Ovary (tissue), 7 donors: ENCODE measurements at regions not wholly inside any gene's neighbourhood (a gene's known extent, or its start where the extent isn't known, plus 50 kb on each side); places are given as distances from the start of the nearest gene placed in this dataset.

ENCODE experiments used
- DNase-seq, 5 donors: peaks; one replicate each; pipeline ENCODE4 v3.0.0-alpha.2; 2019 to 2020
- H3K27ac ChIP-seq, 2 donors: fragments of 200-600 bp; one replicate each; pipeline versions ENCODE4 v1.5.1 to v1.8.0; 2019 to 2022
- H3K27me3 ChIP-seq: fragments of 200-600 bp; one replicate; pipeline ENCODE4 v1.8.0; 2022
- H3K36me3 ChIP-seq: fragments of 200-600 bp; sonication (generic); one replicate; pipeline ENCODE4 v1.5.1; 2019
- H3K4me1 ChIP-seq: one replicate; pipeline ENCODE4 v1.8.1; 2013; ENCODE audit warnings: mild to moderate bottlenecking, moderate library complexity; ENCODE audit not compliant: insufficient read depth
- H3K4me3 ChIP-seq: fragments of 200-600 bp; sonication (generic); one replicate; pipeline ENCODE4 v1.5.1; 2017
- H3K9me3 ChIP-seq, 2 donors: fragments of 200-600 bp in 1 of 2; sonication (generic) in 1 of 2; one replicate each; pipeline versions ENCODE4 v1.5.1 to v1.8.1; 2013 to 2019; ENCODE audit warnings: mild to moderate bottlenecking in 1 of 2, moderate library complexity in 1 of 2
- EP300 ChIP-seq: sonication (generic); formaldehyde crosslinking; IDR thresholded peaks from one replicate; pipeline ENCODE4 v1.6.1; 2017; ENCODE audit warnings: antibody characterized with exemption
- POLR2A ChIP-seq: fragments of 450-650 bp; IDR thresholded peaks from one replicate; pipeline ENCODE4 v1.6.1; 2017; ENCODE audit warnings: antibody characterized with exemption, mild to moderate bottlenecking, moderate library complexity
- WGBS, 3 donors: extraction: QIAGEN DNeasy Blood & Tissue Kit in 1 of 3; methylation state at CpG; one replicate each; pipeline versions ENCODE4 v1.1.5 to v1.1.7; 2013 to 2017; 5-methylcytosine and 5-hydroxymethylcytosine counted together
- intact Hi-C, 4 donors: fragments of 100-400 bp; cut with DNase I; formaldehyde crosslinking; loops; one replicate each; pipeline versions ENCODE4 v1.11.0 to v1.15.1; 2022 to 2023
- TF ChIP-seq, protein P1 (sequence below), 3 donors: fragments of 450-650 bp in 2 of 3; fragments of 200-600 bp in 1 of 3; IDR thresholded peaks; one replicate each; pipeline versions ENCODE4 v1.5.1 to v1.8.0; 2016 to 2022; ENCODE audit warnings: antibody characterized with exemption in 3 of 3, mild to moderate bottlenecking in 1 of 3
- donor health status: DM: no; HTN: no; CAD: no; lungs with moderate emphysema.
- donor health status: DM: no; HTN: no; CAD: no.
- donor health status: Bipolar disorder and iron deficiency.
- donor health status: DM: no; HTN: no; CAD: no.
- donor health status: DM: yes; HTN: yes; CAD: no.

- Histone ChIP-seq H3K36me3 (no peaks in the 10 kb centered on the region), H3K27ac (no peak overlapping the region), H3K27me3 (no peaks in the 10 kb centered on the region), H3K4me1 (no peaks in the 10 kb centered on the region), H3K9me3 (no peaks in the 10 kb centered on the region), H3K4me3 (no peak overlapping the region)
- DNase-seq = no peak
- 75 to 85% (median 84%) methylated on average over 3 of the region's 3 CpGs for WGBS, 3 donors
- TF ChIP-seq, protein P1, sequence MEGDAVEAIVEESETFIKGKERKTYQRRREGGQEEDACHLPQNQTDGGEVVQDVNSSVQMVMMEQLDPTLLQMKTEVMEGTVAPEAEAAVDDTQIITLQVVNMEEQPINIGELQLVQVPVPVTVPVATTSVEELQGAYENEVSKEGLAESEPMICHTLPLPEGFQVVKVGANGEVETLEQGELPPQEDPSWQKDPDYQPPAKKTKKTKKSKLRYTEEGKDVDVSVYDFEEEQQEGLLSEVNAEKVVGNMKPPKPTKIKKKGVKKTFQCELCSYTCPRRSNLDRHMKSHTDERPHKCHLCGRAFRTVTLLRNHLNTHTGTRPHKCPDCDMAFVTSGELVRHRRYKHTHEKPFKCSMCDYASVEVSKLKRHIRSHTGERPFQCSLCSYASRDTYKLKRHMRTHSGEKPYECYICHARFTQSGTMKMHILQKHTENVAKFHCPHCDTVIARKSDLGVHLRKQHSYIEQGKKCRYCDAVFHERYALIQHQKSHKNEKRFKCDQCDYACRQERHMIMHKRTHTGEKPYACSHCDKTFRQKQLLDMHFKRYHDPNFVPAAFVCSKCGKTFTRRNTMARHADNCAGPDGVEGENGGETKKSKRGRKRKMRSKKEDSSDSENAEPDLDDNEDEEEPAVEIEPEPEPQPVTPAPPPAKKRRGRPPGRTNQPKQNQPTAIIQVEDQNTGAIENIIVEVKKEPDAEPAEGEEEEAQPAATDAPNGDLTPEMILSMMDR (IDR thresholded peaks at IDR 0.05) = no peak
- TF ChIP-seq EP300 = no peak
- TF ChIP-seq POLR2A = no peak
- intact Hi-C loops = no loop called here
These were observed 159.0 kb upstream of the OR13F1 start for GRCh38 chr9:104345061-104345460.

- no peak overlapping the region for H3K4me3 ChIP-seq
- TF ChIP-seq, protein P1 (IDR thresholded peaks at IDR 0.05) = no peak
- TF ChIP-seq EP300 (no peak), POLR2A (no peak)
- H3K4me1 ChIP-seq = no peaks in the 10 kb centered on the region
These were observed 153.5 kb upstream of the OR13F1 start for GRCh38 chr9:104350541-104350940.

DNA sequence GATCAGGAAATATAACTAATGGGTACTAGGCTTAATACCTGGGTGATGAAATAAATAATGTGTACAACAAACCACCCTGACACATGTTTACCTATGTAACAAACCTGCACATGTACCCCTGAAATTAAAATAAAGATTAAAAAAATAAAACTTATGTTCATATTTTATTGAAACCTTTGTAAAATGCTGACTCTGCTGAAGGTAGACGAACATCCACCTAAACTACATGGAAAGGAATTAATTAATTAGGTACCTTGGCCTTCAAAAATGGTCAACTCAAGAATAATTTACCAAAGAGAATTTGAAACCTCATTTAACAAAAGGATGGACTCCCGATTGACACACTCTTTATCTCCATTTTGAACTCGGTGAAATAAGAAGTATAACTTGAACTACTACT, 152.3 kb upstream of the OR13F1 start:
- H3K27me3 ChIP-seq = no peaks in the 10 kb centered on the region
- H3K4me1 ChIP-seq = no peaks in the 10 kb centered on the region
- DNase-seq = no peak
- no peak for TF ChIP-seq POLR2A
- TF ChIP-seq, protein P1 (IDR thresholded peaks at IDR 0.05) = no peak
- no peak for TF ChIP-seq EP300
- no peak overlapping the region for H3K27ac ChIP-seq
- no peaks in the 10 kb centered on the region for H3K36me3 ChIP-seq
- H3K9me3 ChIP-seq = no peaks in the 10 kb centered on the region
- intact Hi-C loops = no loop called here
- no peak overlapping the region for H3K4me3 ChIP-seq
- 74 to 78% (median 76%) methylated on average over 3 of the region's 3 CpGs for WGBS, 3 donors

More at GRCh38 chr9:104350541-104350940, 153.5 kb upstream of the OR13F1 start:
- Histone ChIP-seq H3K27ac (no peak overlapping the region), H3K9me3 (no peaks in the 10 kb centered on the region), H3K27me3 (no peaks in the 10 kb centered on the region), H3K36me3 (no peaks in the 10 kb centered on the region)
- WGBS, 3 donors = 66 to 75% (median 68%) methylated on average over 5 of the region's 5 CpGs
- no peak for DNase-seq
- intact Hi-C loops = no loop called here

DNA sequence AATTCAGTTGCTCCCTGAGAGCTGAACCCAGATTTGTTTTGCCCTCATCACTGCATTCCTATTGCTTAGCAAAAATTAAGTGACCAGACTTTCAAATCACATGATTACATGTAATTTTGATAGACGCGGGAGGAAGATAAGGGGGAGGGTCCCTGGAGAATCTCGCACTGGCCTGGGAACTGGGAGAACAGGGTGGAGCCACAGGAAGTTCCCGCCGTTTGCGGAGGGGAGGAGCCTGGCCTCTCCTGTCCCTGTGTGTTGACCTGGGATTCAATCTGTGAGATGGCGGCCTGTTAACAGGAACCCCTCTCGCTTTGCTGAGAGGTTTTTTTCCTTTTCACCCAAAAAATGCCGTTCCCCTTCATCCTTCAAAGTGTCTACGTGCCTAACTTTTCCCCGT, 142.9 kb upstream of the OR13F1 start:
- DNase-seq = no peak
- no peak for TF ChIP-seq POLR2A
- no peak for TF ChIP-seq EP300
- TF ChIP-seq, protein P1 (IDR thresholded peaks at IDR 0.05) = no peak

More for the DNA sequence above, 142.9 kb upstream of the OR13F1 start:
- Histone ChIP-seq H3K9me3 (no peaks in the 10 kb centered on the region), H3K36me3 (no peaks in the 10 kb centered on the region), H3K27ac (no peak overlapping the region), H3K4me1 (no peaks in the 10 kb centered on the region), H3K27me3 (no peaks in the 10 kb centered on the region), H3K4me3 (no peak overlapping the region)
- WGBS, 3 donors = 74 to 87% (median 85%) methylated on average over 11 of the region's 11 CpGs
- intact Hi-C loops = no loop called here
